Epithelial cell of prostate (primary cell): ENCODE measurements at regions not wholly inside any gene's neighbourhood (a gene's known extent, or its start where the extent isn't known, plus 50 kb on each side); places are given as distances from the start of the nearest gene placed in this dataset.
"Not testable (repeated sequence)": the region's sequence is repeated elsewhere in the genome, so short reads cannot be mapped to it uniquely, and the experiment has no call there.

ENCODE experiments used
- DNase-seq: peaks from one replicate; pipeline ENCODE4 v3.0.0-alpha.2; 2011; ENCODE audit warnings: low read depth, low spot score
- H3K27ac ChIP-seq: fragments of 450-650 bp; 2 replicates; pipeline ENCODE4 v1.5.1; 2017; ENCODE audit warnings: mild to moderate bottlenecking

DNA sequence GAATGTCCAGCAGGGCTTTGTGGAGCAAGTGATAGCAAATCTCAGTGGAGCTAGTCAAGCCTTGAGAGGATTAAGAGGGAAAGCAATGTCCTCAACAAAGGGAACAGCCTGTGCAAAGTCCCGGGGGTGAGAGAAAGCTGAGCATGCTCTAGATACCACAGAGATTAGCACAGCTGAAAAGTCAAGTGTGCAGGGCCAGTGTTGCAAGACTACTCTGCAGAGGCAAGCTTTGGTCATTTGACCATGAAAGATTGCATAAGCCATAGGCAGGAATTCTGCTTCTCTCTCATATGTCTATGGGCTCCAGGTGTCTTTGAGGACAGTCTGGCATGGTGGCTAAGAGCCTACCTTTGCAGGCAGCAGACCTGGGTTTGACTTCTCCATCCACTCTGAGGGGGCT lies 181.0 kb upstream of the JUN start:
- H3K27ac ChIP-seq, result no peak overlapping the region
- no peak for DNase-seq

GRCh38 chr1:58966103-58966916 lies 182.5 kb upstream of the JUN start:
- no peak for DNase-seq
- no peak overlapping the region for H3K27ac ChIP-seq

DNA sequence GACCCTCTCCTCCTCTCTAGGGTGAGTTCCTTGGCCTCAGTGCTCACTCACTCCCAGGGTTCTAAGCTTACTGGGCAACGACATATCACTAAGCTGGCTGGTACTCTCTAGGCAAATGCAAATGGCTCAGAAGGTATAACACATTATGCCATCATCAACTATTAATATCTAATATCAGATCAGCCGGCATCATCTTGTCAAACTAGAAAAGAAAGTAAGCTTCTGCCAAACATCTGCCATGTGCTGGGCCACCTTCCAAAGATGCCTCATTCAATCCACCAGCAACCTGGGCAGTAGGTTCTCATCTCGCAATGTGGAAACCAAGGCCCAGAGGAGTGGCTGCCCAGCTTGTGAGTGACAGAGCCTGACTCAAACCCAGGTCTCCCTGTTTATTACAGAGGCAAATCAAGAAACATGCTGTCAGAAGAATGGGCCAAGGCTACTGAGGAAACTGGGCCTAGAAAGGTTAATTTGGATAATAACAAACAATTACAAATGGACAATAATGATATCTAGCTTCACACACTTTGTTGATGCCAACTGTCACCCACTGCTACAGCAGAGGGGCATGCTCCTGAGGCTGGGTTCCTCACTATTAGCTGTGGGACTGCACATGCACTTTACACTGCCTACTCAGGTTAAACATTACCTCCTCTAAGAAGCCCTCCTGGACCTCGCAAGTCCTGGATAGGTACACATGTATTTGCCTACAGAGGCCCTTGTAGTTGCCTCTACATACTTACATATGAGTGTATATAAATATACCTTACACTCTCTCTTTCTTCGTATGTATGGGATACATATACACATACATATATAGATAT lies 183.3 kb upstream of the JUN start:
- no peak overlapping the region for H3K27ac ChIP-seq
- no peak for DNase-seq

DNA sequence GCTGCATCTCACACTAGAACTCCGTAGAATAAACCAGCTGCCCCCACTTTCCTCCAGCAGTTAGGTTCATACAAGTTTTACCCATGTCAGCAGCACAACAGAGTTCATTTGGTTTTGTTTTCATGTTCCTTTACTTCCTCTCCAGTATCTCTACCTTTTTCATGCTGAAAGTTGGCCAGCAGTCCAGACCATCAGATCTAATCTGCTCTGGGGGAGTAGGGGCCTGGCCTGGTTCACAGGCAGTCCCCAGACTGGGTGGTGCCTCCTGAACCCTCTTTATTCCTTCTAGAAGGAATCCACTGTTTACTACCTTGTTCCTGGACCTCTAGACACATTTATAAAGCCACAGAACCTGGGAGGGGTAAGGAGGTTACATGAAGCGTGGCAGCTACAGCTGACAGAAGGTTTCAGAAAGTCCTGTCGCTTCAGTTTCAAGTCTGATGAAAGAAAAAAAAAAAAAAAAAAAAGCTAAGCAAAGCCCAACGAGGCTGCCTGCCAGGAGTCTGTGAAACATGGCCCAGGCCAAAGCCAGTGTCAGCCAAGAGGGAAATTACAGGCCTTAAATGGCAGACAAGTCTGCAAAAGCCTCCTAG lies 184.6 kb upstream of the JUN start:
- no peak for DNase-seq
- H3K27ac ChIP-seq, result no peak overlapping the region

DNA sequence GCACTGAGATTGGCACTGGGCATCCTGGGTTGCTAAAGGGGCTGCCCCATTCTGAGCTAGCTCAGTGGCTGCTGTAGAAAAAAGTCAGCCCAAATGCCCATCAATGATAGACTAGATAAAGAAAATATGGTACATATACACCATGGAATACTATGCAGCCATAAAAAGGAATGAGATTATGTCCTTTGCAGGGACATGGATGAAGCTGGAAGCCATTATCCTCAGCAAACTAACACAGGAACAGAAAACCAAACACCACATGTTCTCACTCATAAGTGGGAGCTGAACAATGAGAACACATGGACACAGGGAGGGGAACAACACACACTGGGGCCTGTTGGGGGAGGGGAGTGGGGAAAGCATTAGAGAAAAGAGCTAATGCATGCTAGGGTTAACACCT lies 185.3 kb upstream of the JUN start:
- DNase-seq, H3K27ac ChIP-seq: not testable (repeated sequence)

- no peak for DNase-seq
These were observed 187.8 kb upstream of the JUN start for GRCh38 chr1:58971629-58972140.

DNA sequence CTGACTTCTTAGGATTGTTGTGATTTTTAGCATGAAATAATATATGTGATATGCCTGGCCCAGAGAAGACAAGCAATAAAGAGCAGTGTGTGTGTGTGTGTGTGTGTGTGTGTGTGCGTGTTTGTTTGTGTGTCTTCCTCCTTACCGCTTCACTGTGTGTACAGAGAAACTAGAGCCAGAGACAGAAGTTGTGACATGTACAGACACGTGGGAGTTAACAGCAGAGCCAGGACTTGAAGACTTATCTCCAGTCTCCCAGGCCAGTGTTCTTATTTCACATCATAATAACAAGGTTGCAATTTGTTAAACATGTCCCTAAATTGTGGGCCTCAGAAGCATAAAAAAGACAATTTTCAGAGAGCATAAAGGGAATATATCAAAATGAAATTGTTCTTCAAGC lies 192.0 kb upstream of the JUN start:
- no peak overlapping the region for H3K27ac ChIP-seq
- DNase-seq, result peak; percentile 77

More at GRCh38 chr1:58971629-58972140, 187.8 kb upstream of the JUN start:
- no peak overlapping the region for H3K27ac ChIP-seq

- no peak overlapping the region for H3K27ac ChIP-seq
- DNase-seq, result no peak
These were observed 192.4 kb upstream of the JUN start for GRCh38 chr1:58976294-58976693.

GRCh38 chr1:58977598-58977997 lies 193.8 kb upstream of the JUN start:
- DNase-seq, result no peak
- H3K27ac ChIP-seq, result no peak overlapping the region

- H3K27ac ChIP-seq, result no peak overlapping the region
- no peak for DNase-seq
These were observed 194.2 kb upstream of the JUN start for GRCh38 chr1:58978096-58978495.

DNA sequence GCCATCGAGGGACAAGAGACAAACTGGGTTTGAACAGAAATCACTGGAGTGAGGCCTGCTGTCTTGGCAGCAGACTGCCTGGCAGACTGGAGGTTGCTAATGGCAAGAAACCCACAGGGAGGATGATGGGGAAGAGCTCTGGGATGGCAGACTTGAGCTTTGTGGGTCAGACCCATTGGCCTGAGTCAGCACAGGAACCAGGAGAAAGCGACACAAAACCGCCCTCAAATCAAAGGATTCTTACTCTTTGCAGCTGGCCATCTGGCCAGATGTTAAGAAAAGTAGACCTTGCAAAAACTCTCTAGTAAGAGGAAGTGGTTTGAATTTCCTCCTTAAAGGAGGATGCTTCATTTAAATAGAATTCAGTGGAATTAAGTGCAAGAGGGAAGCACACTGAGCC lies 195.2 kb upstream of the JUN start:
- H3K27ac ChIP-seq, result no peak overlapping the region
- no peak for DNase-seq

DNA sequence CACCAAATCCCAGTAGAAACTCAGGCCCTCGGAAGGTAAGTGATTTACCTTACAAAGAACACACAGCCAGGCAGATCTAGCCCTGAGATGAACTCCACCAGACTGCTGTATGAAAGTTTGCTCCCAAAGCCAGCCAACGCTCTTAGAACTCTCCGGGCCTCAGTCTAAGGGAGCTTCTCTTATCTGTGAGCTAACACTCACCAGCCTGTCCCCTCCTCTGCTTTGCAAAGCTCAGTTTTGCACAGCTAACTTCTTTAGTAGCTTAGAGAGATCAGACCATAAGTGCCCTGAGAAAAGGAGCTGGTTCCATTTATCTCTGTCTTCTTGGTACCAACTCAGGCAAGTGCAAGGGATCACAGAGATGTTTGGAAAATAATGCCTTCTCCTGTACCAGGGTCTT lies 195.8 kb upstream of the JUN start:
- DNase-seq, result no peak
- no peak overlapping the region for H3K27ac ChIP-seq

DNA sequence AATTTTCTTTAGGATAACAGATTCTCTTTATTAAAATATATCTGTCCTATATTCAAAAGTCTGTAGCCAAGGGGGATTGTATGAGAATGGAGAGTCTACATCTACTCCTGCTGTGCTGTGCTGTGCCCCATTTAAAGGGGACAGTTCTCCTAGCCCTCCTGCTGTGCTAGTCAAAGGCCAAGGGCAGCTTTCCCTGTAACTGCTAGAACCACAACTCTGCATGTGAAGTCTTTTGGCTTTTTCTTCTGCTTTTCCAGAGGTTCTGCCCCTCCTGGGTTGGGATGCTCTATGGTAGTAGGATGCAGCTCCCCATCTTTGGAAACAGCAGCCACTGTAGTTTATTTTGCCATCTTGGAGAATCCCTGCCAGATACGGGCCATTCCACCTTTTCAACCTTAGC lies 197.5 kb upstream of the JUN start:
- DNase-seq, result no peak
- no peak overlapping the region for H3K27ac ChIP-seq

DNA sequence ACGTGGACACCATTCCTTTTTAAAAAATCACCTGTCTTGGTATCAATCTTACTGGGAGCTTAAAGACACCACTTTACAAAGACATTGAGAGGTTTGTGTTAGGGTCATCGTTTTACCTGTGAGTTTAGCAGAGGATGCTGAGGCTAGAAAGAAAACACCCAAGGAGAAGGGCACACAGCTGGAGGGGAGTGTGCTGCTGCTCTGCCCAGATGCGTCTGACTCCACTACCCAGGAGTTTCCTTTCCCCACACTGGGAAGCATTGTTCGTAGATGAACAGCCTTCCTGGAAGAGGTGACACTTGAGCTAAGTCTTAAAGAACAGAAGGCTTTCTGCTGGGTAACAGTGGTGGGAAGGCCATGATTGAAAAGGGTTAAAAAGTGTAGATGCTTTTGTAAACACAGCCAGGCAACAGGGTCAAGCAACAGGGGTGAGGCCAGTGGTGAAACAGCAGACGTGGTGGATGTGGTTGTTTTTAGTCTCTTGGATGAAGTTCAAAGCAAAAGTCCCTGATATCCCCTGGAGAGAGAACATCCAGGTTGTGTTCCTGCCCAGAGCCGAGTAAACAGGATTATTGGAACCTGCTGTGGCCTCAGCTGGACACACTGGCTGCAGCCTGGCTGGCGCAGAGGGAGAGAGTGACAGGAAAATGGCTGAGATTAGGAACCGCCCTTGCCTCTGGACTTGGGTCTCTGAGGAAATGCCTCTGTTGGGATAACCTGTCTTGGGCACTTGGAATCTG lies 198.6 kb upstream of the JUN start:
- no peak for DNase-seq
- no peak overlapping the region for H3K27ac ChIP-seq

- DNase-seq, result no peak
- H3K27ac ChIP-seq, result no peak overlapping the region
These were observed 199.3 kb upstream of the JUN start for GRCh38 chr1:58983162-58983561.

- DNase-seq, result no peak
- H3K27ac ChIP-seq, result no peak overlapping the region
These were observed 199.9 kb upstream of the JUN start for GRCh38 chr1:58983633-58984245.

GRCh38 chr1:58986996-58987767 lies 203.3 kb upstream of the JUN start:
- H3K27ac ChIP-seq, result no peak overlapping the region
- DNase-seq, result no peak

DNA sequence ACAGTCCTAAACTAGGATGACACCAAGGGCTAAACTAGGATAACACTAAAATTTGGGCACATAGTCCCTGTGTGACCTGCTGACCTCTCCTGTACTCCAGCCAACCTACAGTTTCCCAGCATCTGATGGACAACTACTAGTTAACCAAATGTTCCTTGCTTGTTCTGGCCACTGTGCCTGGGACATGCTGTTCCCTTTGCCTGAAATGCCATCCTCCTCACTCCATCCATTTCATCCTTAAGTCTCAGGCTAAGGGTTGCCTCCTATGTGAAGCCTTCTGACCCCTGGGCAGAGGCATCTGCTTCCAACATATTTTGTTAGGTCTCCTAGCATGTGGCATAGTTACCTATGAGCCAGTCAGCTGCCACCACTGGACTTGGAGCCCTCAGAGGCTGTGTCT lies 204.9 kb upstream of the JUN start:
- no peak for DNase-seq
- no peak overlapping the region for H3K27ac ChIP-seq

DNA sequence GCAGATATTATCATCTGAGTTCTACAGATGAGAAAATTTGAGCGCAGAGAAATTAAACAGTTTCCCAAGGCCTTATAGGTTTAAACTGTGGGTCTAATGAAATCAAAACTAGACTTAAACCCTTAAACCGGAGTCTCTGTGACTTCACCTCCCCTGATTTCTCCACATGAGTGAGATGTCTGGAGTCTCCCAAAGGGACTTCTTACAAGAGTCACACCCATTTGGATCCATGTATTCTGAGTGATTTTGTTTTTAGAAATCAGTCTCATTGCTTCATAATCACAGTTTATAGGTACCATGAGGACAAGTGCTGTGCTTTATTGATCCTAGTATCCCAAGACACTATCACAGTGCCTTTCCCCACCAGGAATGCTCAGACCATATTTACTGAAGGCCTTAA lies 206.0 kb upstream of the JUN start:
- H3K27ac ChIP-seq, result no peak overlapping the region
- DNase-seq, result no peak
